ENCODE measurements at regions not wholly inside any gene's neighbourhood (a gene's known extent, or its start where the extent isn't known, plus 50 kb on each side); places are given as distances from the start of the nearest gene placed in this dataset.
"Not testable (repeated sequence)": the region's sequence is repeated elsewhere in the genome, so short reads cannot be mapped to it uniquely, and the experiment has no call there.

DNA sequence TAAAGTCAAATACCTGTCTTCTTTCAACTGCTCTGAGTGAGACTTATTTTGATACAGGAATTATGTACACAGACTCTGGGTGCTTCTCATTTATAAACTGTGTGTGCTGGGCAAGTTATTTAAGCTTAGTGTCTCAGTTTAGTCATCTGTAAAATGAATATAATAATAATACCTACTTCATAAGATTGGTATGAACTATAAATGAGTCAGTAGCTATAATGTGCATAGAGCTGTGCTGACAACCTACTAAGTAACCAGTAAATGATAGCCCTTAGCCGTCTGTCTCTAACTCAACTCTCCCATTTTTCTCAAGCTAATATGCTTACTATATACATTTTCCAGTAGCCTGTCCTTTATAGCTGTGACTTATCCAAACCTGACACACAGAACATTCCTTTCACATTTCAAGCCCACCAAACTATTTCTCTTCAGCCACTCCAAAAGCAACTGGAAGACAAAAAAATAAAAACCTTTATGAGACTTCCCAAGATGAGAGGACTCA is 319.8 kb downstream of the ETAA1 start:
- no peak for FAIRE-seq

DNA sequence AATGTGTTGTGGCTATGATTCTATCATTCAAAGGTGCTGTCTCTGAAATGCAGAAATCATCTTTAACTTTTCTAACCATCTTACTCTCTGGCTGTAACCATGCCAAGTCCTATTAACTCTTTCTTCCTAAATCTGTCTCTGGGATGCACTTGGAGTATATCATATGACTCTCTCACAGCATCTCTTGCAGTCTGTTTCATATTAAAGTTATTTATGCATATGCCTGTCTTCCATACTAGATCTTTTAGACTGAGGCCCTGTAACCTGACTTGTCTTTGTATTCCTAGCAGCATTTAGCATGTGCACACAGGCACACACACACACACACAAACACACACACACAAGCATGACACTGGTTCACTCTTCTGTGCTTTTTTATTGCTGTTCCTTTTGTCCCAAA is 320.6 kb downstream of the ETAA1 start:
- FAIRE-seq: no peak

DNA sequence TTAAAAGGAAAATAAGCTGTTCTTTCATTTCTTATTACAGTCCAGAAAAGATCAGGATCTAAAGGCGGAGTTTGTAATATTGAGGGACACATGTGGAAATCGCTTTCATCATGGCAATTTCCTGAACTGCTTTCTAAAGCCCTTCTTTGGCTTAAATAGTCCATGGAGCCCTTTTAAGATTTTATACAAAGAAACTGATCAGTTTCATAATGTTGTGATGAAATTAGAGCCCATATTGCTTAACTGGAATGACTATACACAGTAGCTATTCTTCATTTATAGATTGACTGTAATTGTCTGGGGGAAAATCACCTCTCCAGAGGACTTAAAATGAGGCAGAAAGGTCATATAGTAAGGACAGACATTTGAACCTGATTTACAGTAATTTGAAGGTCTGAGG is 322.2 kb downstream of the ETAA1 start:
- FAIRE-seq: no peak

DNA sequence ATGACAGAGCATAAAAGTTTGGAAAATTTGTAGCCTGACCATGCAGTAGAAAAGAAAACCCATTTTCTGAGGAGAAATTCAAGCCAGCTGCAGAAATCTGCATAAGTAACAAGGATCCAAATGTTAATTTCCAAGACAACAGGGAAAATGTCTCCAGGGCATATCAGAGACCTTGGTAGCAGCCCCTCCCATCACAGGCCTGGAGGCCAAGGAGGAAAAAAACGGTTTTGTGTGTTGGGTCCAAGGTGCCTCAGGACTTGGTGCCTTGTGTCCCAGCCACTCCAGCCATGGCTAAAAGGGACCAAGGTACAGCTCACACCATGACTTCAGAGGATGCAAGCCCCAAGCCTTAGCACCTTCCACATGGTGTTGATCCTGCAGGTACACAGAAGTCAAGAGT is 324.4 kb downstream of the ETAA1 start:
- no peak for FAIRE-seq

DNA sequence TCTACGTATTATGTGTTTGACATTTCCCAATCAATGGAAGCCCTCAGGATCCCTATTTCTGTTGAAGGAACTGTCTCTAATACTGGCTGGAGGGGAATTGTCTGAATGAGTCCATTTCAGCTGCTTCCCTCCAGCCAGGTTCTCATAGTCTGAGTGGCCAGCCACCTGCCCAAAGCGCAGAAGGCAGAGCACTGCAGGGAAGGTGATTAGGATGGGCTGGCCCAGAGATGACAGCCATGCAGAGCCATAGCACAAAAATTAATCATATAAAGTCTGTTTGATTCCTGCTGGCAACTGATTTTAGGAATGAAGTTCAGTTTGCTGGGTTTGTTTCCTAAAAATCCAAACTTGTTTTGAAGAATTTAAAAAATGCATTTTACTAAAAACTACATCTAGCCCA is 327.1 kb downstream of the ETAA1 start:
- no peak for FAIRE-seq

DNA sequence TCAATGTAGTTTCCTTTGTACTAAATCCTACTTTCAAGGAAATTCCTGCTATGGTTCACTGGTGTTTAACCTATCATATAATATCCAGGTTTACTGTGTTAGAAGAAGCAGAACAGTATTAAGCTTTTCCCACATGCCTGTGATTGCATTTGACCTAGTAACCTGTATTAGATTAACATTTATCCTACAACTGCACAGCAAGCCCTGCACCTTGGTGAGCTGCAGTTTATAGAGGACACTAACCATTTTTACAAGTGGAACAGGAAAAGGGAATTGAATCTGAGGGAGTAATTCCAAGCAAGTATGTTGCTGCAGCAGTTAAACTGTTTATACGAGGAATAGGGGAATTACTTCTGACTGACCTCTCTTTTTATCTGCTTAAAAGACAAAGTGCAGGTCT is 328.6 kb downstream of the ETAA1 start:
- no peak for FAIRE-seq

DNA sequence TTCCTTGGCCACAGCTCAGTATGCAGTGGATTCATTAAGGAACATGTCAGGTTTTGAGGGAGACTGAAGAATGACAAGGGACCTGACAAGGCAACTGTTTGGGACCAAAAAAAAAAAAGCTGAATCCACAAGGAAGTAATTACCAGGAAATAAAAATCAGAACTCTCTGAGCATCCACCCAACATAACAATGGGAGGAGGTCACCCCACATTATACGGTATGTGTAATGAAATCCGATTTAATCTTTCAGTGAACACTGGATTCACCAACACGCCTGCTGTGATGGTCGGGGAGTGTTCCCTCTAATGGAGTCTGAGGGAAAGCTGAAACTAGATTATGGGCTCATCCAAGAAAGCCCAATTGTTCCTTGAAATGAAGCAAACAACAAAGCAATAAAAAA is 329.3 kb downstream of the ETAA1 start:
- FAIRE-seq: no peak

DNA sequence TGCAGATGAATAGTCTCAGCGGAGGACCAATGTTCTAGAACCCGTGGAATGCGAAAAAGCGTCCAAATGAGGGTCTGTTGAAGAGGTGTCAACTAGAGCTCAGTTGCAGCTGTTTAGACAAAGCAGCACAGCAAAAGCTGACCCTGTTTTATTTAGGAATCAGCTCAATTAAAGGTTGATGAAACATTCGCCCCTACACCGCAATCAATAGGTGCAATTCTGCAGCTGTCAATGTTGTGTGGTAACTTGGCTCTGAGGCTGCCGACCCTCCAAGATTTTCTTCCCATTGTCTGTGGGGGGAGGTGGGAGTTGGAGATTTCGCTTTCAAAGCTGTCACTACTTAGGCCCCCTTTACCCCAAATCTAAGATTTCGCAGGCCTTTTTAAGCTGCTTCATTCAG is 330.0 kb downstream of the ETAA1 start:
- FAIRE-seq: no peak

DNA sequence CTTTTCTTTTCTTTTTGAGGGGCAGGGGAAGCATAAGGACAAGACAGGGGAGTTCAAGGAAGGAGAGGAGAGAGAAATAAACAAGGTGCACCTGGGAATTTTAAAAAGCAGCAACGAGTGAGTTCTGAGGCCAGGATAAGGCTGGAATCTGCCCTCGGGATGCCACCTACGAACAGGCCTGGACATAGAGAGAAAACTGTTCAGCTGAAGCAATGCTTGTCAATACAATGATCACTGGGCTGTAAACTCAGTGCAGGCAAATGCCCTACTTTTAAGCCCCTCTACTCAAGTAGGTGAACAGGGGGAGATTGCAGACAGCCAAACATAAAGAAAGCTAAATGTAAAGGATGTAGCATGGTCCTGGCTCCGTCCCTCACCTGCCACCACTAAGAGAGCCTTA is 330.5 kb downstream of the ETAA1 start:
- no peak for FAIRE-seq

DNA sequence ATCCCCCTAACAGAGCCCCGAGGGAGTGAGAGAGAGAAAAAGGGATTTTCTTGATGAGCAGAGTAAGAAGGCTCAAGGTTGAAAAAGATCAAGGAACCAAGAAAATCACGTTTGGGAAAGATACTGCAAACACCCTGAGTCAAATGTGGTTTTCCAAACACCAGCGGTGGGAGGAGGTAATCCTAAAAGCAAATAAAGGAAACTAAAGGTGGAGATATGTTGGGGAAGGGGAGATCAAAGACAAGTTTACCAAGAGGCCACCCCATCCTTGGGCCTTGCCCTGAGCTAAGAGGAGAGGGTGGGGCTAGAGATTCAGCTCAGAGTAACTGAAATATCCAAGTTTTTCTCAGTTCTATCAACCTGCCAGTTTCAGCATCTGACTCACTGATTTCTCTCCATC is 332.3 kb downstream of the ETAA1 start:
- FAIRE-seq: no peak

DNA sequence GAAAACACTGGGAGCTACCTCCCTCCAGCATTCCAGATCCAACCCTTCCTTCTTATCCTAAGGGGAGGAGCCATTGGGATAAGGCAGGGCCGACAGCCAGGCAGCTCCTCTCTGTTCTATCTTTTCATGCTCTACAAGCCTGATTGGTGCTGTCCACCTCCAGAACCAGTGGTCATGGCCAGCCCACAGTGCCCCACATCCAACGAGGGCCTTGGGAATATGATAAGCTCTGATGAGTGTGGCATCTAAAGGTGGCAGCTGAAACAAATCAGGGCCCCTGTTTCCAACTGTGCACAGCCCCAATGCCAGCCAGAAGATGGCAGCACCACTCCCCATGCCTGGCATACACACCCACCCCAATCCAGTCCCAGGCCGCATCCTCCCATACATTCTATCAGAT is 329.3 kb downstream of the C1D start:
- no peak for FAIRE-seq

DNA sequence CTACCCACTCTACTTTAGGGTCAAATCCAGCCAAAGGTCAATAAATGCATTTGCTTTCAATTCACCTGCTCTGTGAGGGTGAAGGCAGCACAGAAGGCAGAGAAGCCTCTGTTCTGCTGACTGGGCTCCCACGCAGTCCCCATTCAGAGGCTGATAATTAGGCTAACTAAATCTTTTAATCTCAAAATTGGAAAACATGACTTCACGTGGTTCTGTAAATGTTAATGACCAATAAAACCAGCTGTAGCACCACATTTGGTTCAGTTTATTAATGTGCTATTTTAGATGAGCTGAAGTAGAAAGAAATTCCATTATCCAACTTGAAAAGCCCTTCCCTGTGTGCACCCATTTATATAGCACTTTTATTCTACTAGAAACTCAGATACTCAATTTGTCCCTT is 310.6 kb downstream of the C1D start:
- FAIRE-seq: no peak

DNA sequence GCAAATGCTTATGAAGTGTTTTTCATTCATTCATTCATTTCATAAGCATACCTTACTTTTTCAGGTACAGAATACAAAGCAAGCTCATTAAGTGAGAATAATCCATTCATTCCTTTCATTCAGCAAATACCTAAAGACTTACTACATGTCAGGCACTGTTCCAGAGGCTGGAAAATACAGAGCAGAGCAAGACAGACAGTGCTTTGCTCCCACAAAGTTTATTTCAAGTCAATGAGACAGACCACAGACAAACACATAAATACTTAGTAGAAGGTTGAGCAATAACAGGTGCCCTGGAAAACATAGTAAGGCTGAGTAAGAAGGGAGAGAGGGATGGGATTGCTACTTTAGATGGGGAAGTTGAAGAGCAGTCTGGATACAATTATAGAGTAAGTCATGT is 309.8 kb downstream of the C1D start:
- FAIRE-seq: no peak

DNA sequence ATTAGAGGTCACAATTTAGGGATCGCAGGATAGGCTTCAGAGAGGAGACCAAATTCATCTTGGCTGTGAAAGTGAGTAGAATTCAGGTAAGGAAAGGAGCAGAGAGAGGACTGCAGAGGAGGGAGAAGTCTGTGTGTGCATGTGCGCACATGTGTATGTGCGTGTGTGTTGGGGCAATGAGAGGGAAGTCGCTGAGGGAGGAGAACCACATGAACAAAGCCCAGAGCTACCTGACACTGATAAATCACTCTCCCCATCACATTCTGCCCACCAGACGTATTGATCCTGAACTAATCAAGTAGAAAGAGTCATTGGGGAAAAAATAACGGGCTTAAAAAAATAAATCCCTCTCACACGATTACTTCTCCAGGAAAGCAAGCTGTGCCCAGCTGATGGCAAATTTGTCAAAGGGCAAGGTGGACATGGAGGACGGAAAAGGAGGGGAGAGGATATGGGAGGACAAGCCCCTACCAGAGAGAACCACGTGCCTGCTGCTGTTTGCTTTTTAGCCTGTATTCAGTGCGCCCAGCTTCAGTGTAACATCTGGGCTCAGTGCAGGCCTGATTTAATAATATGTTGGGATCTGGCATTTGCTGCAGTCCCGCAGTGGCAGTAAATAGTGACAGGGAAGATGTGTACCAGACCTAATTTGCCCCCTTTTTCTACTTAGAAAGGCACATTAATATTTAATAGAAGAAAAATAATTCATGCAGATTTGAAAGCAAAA is 307.5 kb downstream of the C1D start:
- no peak for FAIRE-seq

DNA sequence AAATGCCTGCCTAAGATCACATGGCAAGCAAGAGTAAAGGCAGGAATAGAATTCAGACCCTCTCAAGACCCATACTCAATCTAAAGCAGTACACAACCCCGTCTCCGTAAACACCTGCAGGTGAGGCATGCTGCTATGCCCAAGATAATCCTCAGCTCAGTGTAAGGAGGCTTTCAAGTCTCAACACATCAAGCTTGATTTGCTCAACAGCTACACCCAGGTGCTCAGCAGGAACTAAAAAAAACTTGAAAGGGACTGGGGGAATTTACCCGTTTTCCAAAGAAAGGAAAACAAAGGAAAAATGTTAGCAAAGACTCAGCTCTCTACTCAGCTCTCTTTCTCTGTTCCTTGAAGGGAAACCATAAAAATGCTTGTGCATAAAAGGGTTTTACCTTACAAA is 301.8 kb downstream of the C1D start:
- no peak for FAIRE-seq

DNA sequence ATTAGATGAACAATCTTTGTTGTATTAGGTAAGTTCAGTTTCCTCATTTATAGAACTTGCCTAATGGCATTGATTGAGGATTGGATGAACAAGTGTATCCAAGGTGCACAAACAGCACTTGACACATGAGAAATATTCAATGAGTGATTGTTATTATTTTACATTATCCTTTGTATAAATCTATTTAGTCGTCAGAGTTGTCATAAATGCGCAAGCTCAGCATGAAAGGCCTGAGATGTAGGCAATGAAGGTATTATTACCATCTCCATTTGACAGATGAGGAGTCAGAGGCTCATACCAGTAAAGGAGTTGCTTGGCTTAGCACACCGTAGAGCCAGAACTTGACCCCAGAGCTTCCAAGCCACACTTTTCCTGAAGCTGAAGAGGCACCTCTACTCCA is 291.4 kb downstream of the C1D start:
- no peak for FAIRE-seq

DNA sequence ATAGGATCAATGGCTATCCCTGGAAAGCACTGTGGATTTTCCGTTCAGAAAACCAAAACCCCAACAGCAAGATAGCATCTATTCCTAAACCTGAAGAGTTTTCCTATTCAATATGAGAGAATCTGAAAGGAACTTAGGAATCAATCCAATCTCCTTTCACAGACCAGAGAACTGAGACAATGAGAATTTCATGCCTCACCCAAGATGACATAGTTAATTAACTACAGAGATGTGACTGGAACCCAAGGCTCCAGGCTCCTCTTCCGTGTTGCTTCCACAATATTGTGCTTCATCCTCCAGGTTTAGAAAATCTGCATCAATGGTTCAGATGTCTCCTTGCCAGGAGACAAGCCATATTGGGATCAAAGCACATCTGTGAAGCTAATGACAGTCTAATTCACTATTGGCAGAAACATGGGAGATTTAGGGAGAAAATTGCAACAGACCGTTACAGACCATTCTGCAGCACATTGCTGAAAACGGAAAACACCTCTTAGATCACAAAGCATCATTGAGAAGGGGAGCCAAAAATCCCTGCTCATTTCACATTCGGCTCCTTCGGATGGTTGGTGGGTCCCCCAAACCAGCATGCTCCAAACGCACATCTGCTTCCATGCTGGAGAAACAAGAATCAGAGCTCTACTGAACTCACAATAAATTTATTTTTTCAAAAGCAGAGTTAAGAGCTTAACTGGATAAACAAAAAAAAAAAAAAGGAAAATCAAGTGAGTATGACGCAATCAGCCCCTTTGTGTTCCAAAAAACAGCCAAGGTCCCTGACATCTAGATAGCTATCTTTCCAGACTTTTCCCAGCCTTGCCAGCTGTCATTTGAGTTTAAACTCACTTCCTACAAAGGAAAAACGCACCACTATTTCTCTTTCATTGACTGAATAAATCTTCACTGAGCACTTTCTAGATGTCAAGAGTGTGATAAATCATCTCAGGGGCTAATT is 290.3 kb downstream of the C1D start:
- FAIRE-seq: no peak

DNA sequence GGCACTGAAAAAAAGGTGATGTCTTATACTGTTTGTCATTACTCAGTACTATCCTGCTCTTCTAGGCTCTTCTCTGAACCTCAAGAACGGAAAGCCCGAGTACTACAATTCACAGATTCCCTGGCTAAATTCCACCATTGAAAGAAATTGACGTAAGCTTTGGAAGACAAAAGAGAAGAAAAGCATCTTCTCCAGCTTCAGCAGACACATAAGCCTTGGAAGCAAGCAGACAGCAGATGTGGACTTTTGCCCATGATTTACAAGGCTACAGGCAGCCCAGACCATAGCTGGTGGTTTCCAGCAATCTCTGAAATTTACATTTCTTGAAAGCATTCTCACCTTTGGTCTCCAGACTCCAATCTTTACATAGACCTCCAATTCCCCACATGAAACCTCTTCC is 289.0 kb downstream of the C1D start:
- no peak for FAIRE-seq

DNA sequence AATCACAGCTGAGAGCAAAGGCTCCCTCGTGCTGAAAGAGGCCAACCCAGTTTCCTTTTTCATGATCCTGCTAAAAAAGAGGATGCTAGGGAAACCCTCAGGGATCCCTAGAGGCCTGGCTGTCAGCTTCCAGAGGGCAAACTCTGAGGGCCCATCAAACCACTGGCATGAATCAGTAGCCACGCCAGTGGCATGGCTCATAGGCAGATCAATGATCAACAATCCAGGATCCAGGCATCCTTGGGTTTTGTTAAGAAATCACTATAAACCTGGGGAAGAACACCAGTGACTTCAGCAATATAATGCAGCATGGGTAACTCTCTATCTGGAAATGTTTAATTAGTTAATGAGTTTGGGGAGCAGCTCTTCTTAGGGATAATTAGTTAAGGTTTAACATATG is 286.5 kb downstream of the C1D start:
- FAIRE-seq: no peak

DNA sequence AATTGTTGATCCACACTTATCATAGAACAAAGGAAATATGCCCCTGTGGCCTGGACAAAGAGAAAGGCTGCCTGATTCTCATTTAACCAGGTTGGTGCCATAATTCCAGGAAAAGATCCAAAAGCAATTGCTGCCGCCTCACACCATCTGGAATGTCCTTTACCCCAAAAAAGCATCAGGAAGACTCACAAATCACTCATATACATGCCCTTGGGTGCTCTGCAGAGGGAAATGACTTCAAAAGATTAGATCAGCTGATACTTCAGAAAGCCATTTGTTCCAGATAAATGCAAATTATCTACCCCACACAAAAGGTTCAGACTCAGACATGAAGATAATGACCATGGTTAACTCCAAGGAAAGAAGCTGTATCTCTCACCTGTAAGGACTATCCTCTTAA is 285.8 kb downstream of the C1D start:
- no peak for FAIRE-seq

DNA sequence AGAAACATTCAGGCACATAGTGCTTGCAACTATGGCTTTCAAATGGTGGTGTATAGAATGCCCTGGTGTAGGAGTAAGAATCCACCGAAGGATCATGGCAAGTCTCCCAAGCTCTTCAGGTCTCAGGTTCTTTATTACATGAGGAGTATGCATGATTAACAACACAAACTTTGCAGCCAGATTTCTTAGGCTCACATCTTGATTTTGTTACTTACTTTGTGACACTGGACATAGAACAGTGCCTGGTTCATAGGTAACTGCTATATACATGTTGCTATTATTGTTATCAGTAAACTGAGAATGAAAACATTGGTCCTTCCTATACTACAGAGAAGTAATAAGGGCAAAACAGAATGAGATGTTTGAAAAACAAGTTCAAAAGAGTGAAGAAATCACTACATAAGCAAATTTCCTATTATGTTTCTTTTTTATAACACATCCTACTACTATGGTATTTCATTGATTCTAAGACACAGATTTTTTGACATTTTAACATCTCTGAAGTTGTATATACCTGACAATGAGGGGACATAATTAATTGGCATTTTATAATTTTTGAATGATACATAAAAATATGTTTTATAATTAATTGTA is 284.9 kb downstream of the C1D start:
- no peak for FAIRE-seq

DNA sequence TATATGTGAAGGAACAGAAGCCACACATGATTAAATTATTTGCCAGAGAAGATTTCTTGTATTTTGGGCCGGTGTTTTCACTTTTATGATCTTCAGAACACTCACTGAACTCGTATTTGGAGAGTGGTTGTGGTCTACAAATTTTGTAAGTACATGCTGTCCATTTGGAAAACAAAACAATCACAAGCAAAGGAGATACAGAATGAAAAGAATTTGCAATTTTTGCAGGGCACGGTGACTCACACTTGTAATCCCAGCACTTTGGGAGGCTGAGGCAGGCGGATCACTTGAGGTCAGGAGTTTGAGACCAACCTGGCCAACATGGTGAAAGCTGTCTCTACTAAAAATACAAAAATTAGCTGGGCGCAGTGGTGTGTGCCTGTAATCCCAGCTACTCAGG is 282.0 kb downstream of the C1D start:
- not testable (repeated sequence) for FAIRE-seq

DNA sequence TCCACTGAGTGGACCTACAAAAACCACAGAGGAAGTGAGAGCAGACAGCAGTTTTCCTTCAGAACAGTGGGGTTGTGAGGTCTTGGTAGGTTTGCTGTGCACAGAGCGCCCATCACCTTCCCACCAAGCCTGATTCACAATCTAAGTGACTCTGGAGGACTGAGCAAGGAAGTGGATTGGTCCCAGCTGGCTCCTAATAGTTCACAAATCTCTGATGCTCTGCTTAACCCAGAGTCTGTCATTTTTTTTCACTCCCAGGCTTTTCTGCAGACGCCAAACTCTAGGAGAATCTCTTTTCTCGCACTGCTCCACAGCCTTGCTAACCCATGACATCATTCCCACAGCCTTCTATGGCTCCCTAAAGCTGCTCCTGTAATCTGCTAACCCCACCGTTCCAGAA is 280.4 kb downstream of the C1D start:
- no peak for FAIRE-seq

DNA sequence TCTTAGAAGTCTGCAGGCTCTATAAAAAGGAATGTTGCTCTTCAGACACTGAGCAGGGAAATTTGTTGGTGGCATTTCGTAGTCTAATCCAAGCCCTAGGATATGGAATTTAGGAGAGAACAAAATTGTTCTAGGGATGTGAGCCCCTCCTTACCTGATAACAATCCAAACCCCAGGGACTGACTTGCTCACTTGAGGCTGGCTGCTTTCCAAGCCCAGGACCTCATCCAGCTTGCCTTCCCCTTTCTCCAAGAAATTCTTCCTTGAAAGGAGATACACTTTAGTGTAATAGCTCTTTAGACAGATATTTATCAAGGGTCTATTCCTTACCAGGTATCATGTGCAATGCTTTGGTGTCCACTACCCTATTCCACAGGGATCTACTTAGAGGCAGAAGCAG is 279.8 kb downstream of the C1D start:
- no peak for FAIRE-seq
